BJ (cell line): ENCODE measurements at regions not wholly inside any gene's neighbourhood (a gene's known extent, or its start where the extent isn't known, plus 50 kb on each side); places are given as distances from the start of the nearest gene placed in this dataset.

ENCODE experiments used
- CTCF ChIA-PET: fragments of 350-600 bp; formaldehyde crosslinking; extraction: SDS; loops from one replicate; lab custom pipeline; 2021; ENCODE audit warnings: antibody characterized with exemption, inconsistent platforms; lab: Yijun Ruan, JAX
- POLR2A ChIA-PET: fragments of 300-600 bp; sonication (Branson Sonifier 250); formaldehyde crosslinking; extraction: SDS; loops from one replicate; lab custom pipeline; 2021; ENCODE audit warnings: antibody characterized with exemption; lab: Charles Lee
- DNase-seq: peaks from one replicate; pipeline ENCODE4 v3.0.0-alpha.2; 2011; ENCODE audit warnings: low read depth
- H3K27me3 ChIP-seq: 2 replicates; pipeline ENCODE4 v1.6.0; 2011; ENCODE audit warnings: low read length; ENCODE audit not compliant: control insufficient read depth, insufficient read depth
- H3K36me3 ChIP-seq: 2 replicates; pipeline ENCODE4 v1.5.1; 2011; ENCODE audit warnings: low read length; ENCODE audit not compliant: control insufficient read depth, insufficient read depth
- H3K4me3 ChIP-seq: 2 replicates; pipeline ENCODE4 v1.5.1; 2011; ENCODE audit warnings: low read depth, mild to moderate bottlenecking, control low read depth, low read length
- TF ChIP-seq, protein P1 (sequence below): IDR thresholded peaks from 2 replicates; pipeline ENCODE4 v1.5.1; 2011; ENCODE audit warnings: low read depth, mild to moderate bottlenecking, control low read depth, inconsistent platforms, low read length, moderate library complexity; ENCODE audit not compliant: insufficient read depth

GRCh38 chr4:177737387-177737940, 295.2 kb upstream of the AGA start:
- CTCF ChIA-PET = no interaction called here
- TF ChIP-seq, protein P1, sequence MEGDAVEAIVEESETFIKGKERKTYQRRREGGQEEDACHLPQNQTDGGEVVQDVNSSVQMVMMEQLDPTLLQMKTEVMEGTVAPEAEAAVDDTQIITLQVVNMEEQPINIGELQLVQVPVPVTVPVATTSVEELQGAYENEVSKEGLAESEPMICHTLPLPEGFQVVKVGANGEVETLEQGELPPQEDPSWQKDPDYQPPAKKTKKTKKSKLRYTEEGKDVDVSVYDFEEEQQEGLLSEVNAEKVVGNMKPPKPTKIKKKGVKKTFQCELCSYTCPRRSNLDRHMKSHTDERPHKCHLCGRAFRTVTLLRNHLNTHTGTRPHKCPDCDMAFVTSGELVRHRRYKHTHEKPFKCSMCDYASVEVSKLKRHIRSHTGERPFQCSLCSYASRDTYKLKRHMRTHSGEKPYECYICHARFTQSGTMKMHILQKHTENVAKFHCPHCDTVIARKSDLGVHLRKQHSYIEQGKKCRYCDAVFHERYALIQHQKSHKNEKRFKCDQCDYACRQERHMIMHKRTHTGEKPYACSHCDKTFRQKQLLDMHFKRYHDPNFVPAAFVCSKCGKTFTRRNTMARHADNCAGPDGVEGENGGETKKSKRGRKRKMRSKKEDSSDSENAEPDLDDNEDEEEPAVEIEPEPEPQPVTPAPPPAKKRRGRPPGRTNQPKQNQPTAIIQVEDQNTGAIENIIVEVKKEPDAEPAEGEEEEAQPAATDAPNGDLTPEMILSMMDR = no peak
- no peaks in the 10 kb centered on the region for H3K36me3 ChIP-seq
- POLR2A ChIA-PET = no interaction called here
- H3K4me3 ChIP-seq = no peak overlapping the region
- DNase-seq = no peak
- H3K27me3 ChIP-seq = no peaks in the 10 kb centered on the region

- DNase-seq = no peak
- CTCF ChIA-PET = no interaction called here
Measured at GRCh38 chr4:177740563-177740962, 298.3 kb upstream of the AGA start.

GRCh38 chr4:177759729-177760128, 317.5 kb upstream of the AGA start:
- CTCF ChIA-PET = no interaction called here
- POLR2A ChIA-PET = no interaction called here
- Histone ChIP-seq H3K36me3 (no peaks in the 10 kb centered on the region), H3K27me3 (no peaks in the 10 kb centered on the region), H3K4me3 (no peak overlapping the region)
- no peak for DNase-seq
- TF ChIP-seq, protein P1 = no peak

More at GRCh38 chr4:177740563-177740962, 298.3 kb upstream of the AGA start:
- TF ChIP-seq, protein P1 = no peak
- Histone ChIP-seq H3K36me3 (no peaks in the 10 kb centered on the region), H3K27me3 (no peaks in the 10 kb centered on the region), H3K4me3 (no peak overlapping the region)
- POLR2A ChIA-PET = no interaction called here

DNA sequence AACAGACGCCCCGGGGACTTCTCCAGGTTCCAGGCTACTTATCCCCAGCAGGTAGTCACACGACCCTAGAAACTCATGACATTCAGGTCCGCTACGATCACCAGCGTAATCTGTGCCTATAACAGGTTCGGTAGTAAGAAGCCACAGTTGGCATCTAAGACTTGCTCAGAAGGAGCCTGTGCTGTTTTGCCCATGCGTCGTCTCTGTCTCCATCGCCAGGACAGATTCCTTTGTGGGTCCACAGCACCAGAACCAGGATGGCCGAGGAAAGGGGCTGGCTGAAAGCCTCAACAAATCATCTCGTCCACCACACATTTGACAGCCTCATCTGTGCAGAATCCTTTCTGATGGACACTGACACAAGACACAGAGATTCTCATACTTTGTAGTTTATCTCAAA, 319.5 kb upstream of the AGA start:
- TF ChIP-seq, protein P1 = no peak
- ChIA-PET CTCF (no interaction called here), POLR2A (no interaction called here)
- Histone ChIP-seq H3K27me3 (no peaks in the 10 kb centered on the region), H3K4me3 (no peak overlapping the region), H3K36me3 (no peaks in the 10 kb centered on the region)
- DNase-seq = no peak

DNA sequence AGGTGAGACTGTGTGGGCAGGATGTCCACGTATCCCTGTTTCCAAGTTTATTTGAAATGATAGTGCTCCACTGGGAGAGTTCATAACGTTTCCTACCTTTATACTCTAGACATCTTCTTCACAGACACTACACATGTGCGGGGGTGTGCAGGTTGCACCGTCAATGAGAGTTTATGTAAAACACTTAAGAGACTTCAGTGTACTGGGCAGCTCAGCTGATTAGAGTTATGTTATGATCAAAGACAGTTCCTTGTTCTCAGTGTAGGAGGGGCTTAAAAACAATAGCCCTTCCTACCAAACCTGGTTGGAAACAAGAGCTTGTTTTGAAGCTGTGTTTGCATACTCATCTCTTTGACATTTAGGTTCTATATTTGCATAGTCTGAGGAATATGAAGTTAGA, 326.9 kb upstream of the AGA start:
- POLR2A ChIA-PET = no interaction called here
- Histone ChIP-seq H3K36me3 (no peaks in the 10 kb centered on the region), H3K4me3 (no peak overlapping the region), H3K27me3 (no peaks in the 10 kb centered on the region)
- TF ChIP-seq, protein P1 = no peak
- DNase-seq = no peak
- CTCF ChIA-PET = no interaction called here
